ENCODE measurements at regions not wholly inside any gene's neighbourhood (a gene's known extent, or its start where the extent isn't known, plus 50 kb on each side); places are given as distances from the start of the nearest gene placed in this dataset.

- no peak for DNase-seq
Observed at GRCh38 chr11:91854780-91855179, 369.8 kb upstream of the FAT3 start.

GRCh38 chr11:91854171-91854570 is 370.4 kb upstream of the FAT3 start:
- DNase-seq = no peak

- DNase-seq = no peak
Observed at GRCh38 chr11:91851908-91852307, 372.7 kb upstream of the FAT3 start.

- DNase-seq = no peak
Observed at GRCh38 chr11:91850533-91851275, 373.9 kb upstream of the FAT3 start.

- no peak for DNase-seq
Observed at GRCh38 chr11:91850021-91850420, 374.6 kb upstream of the FAT3 start.

- no peak for DNase-seq
Observed at GRCh38 chr11:91846649-91847048, 378.0 kb upstream of the FAT3 start.

- DNase-seq = no peak
Observed at GRCh38 chr11:91846002-91846401, 378.6 kb upstream of the FAT3 start.

- no peak for DNase-seq
Observed at GRCh38 chr11:91840640-91841240, 383.9 kb upstream of the FAT3 start.

GRCh38 chr11:91837411-91838330 is 386.9 kb upstream of the FAT3 start:
- no peak for DNase-seq

- DNase-seq = no peak
Observed at GRCh38 chr11:91835051-91835560, 389.5 kb upstream of the FAT3 start.

- DNase-seq = no peak
Observed at GRCh38 chr11:91828901-91829300, 395.7 kb upstream of the FAT3 start.

- no peak for DNase-seq
Observed at GRCh38 chr11:91825777-91826176, 398.8 kb upstream of the FAT3 start.

GRCh38 chr11:91823252-91823830 is 401.3 kb upstream of the FAT3 start:
- no peak for DNase-seq

- DNase-seq = no peak
Observed at GRCh38 chr11:91822805-91823204, 401.8 kb upstream of the FAT3 start.

GRCh38 chr11:91820709-91821108 is 403.9 kb upstream of the FAT3 start:
- no peak for DNase-seq

GRCh38 chr11:91819777-91820176 is 404.8 kb upstream of the FAT3 start:
- no peak for DNase-seq

- DNase-seq = no peak
Observed at GRCh38 chr11:91819195-91819594, 405.4 kb upstream of the FAT3 start.

GRCh38 chr11:91817996-91818395 is 406.6 kb upstream of the FAT3 start:
- no peak for DNase-seq

GRCh38 chr11:91813263-91813662 is 411.4 kb upstream of the FAT3 start:
- DNase-seq = no peak

GRCh38 chr11:91810871-91811270 is 413.7 kb upstream of the FAT3 start:
- DNase-seq = no peak

- no peak for DNase-seq
Observed at GRCh38 chr11:91805293-91805692, 419.3 kb upstream of the FAT3 start.

- no peak for DNase-seq
Observed at GRCh38 chr11:91804042-91804441, 420.6 kb upstream of the FAT3 start.

- DNase-seq = no peak
Observed at GRCh38 chr11:91802475-91802874, 422.1 kb upstream of the FAT3 start.
